K562 (cell line): ENCODE measurements at regions not wholly inside any gene's neighbourhood (a gene's known extent, or its start where the extent isn't known, plus 50 kb on each side); places are given as distances from the start of the nearest gene placed in this dataset.

ENCODE experiments used
- ATAC-seq: fragments of 200-7000 bp; cut with Tn5 transposase; 3 replicates; pipeline ENCODE4 v1.9.1; 2020; ENCODE audit warnings: moderate library complexity
- BruUV-seq: library from RNA; stranded (reverse); fragments of 400-500 nt; replicated peaks from 2 replicates; lab custom pipeline; 2021; lab: Mats Ljungman, UMichigan
- CTCF ChIA-PET: fragments of 300-600 bp; formaldehyde crosslinking; extraction: SDS; loops from one replicate; lab custom pipeline; 2021; ENCODE audit warnings: low intra/inter-chr PET ratio; lab: Yijun Ruan, JAX
- POLR2A ChIA-PET: fragments of 300-600, 350-650 bp; sonication (Branson Sonifier 250); formaldehyde crosslinking; extraction: SDS; loops from one replicate; lab custom pipeline; 2021; ENCODE audit warnings: antibody characterized with exemption, inconsistent platforms; lab: Yijun Ruan, JAX
- DNase-seq, 4 experiments: peaks; one replicate each; pipeline versions ENCODE4 v3.0.0 to v3.0.0-alpha.2; 2011 to 2018; ENCODE audit warnings: low spot score in 3 of 4, mixed read lengths in 3 of 4; ENCODE audit errors: extremely low read depth in 1 of 4
- FAIRE-seq: peaks from 2 replicates; lab custom pipeline; 2011; peaks lifted over from hg19 to GRCh38; lab: Jason Lieb, UNC
- H2AFZ ChIP-seq: 2 replicates; pipeline ENCODE4 v1.6.0; 2011; ENCODE audit warnings: low read depth, low read length, control low read depth, inconsistent platforms
- H3K27ac ChIP-seq: fragments of 200-600 bp; 3 replicates; pipeline ENCODE4 v1.8.0; 2011; ENCODE audit warnings: low read depth, mild to moderate bottlenecking, control low read depth, inconsistent platforms, low read length, moderate library complexity, mixed read lengths; ENCODE audit errors: extremely low read depth
- H3K27me3 ChIP-seq, 2 experiments: fragments of 300-600 bp in 1 of 2; 2 replicates in 1 of 2; 3 replicates in 1 of 2; pipeline versions ENCODE4 v1.6.0 to v1.8.0; 2011; ENCODE audit warnings: inconsistent platforms in 2 of 2, low read length in 2 of 2, mild to moderate bottlenecking in 1 of 2, mixed read lengths in 1 of 2, moderate library complexity in 1 of 2; ENCODE audit not compliant: control insufficient read depth in 2 of 2, insufficient read depth in 2 of 2
- H3K36me3 ChIP-seq: fragments of 300-600 bp; 3 replicates; pipeline ENCODE4 v1.8.0; 2011; ENCODE audit warnings: mild to moderate bottlenecking, low read length, inconsistent platforms; ENCODE audit not compliant: control insufficient read depth, insufficient read depth
- H3K4me1 ChIP-seq, 2 experiments: fragments of 200-600 bp in 1 of 2; replicated peaks in 1 of 2; 2 replicates in 1 of 2; 3 replicates in 1 of 2; pipeline versions ENCODE4 v1.5.1 to v1.8.0; 2011; ENCODE audit warnings: inconsistent platforms in 2 of 2, low read length in 2 of 2, mild to moderate bottlenecking in 1 of 2, mixed read lengths in 1 of 2, moderate library complexity in 1 of 2; ENCODE audit not compliant: control insufficient read depth in 2 of 2, insufficient read depth in 2 of 2
- H3K4me2 ChIP-seq: 2 replicates; pipeline ENCODE4 v1.6.1; 2011; ENCODE audit warnings: low read length, control low read depth, inconsistent platforms, mixed read lengths; ENCODE audit not compliant: insufficient read depth
- H3K4me3 ChIP-seq: fragments of 200-600 bp; sonication (generic), shearing (Covaris generic); 2 replicates; pipeline ENCODE4 v1.5.1; 2016; ENCODE audit warnings: control low read depth, inconsistent platforms
- H3K79me2 ChIP-seq: fragments of 200-600 bp; 3 replicates; pipeline ENCODE4 v1.8.0; 2011; ENCODE audit warnings: low read length, inconsistent platforms; ENCODE audit not compliant: control insufficient read depth, insufficient read depth
- H3K9ac ChIP-seq, 2 experiments: 2 replicates each; pipeline versions ENCODE4 v1.6.0 to v1.6.1; 2011; ENCODE audit warnings: low read depth in 2 of 2, low read length in 2 of 2, control low read depth in 1 of 2, inconsistent platforms in 1 of 2, mild to moderate bottlenecking in 1 of 2, mixed read lengths in 1 of 2; ENCODE audit not compliant: insufficient read depth in 1 of 2
- H3K9me1 ChIP-seq: one replicate; pipeline ENCODE4 v1.6.0; 2011; ENCODE audit warnings: inconsistent platforms, mild to moderate bottlenecking, low read length, moderate library complexity; ENCODE audit not compliant: control insufficient read depth, insufficient read depth
- H3K9me3 ChIP-seq: replicated peaks from 2 replicates; pipeline ENCODE4 v1.5.1; 2011; ENCODE audit warnings: low read depth, low read length, inconsistent platforms; ENCODE audit not compliant: control insufficient read depth, insufficient read depth
- H4K20me1 ChIP-seq: replicated peaks from 2 replicates; pipeline ENCODE4 v1.6.1; 2011; ENCODE audit warnings: low read length, inconsistent platforms, mixed read lengths; ENCODE audit not compliant: control insufficient read depth, insufficient read depth
- C11orf30 ChIP-seq: fragments of 450-650 bp; IDR thresholded peaks from 2 replicates; pipeline ENCODE4 v1.6.1; 2016; ENCODE audit warnings: low read depth, mild to moderate bottlenecking
- FOXA1 ChIP-seq: fragments of 450-650 bp; IDR thresholded peaks from 2 replicates; pipeline ENCODE4 v1.6.1; 2016; ENCODE audit warnings: mild to moderate bottlenecking, borderline replicate concordance
- MAFG ChIP-seq: fragments of 450-650 bp; conservative IDR thresholded peaks from 2 replicates; pipeline ENCODE4 v1.6.1; 2016; ENCODE audit warnings: missing genetic modification characterization, missing compliant biosample characterization
- PHF8 ChIP-seq: fragments of 200-600 bp; sonication (generic); IDR thresholded peaks from 2 replicates; pipeline ENCODE4 v1.6.1; 2012; ENCODE audit warnings: mixed run types, mild to moderate bottlenecking, inconsistent platforms, low read length, moderate library complexity, borderline replicate concordance
- SREBF2 ChIP-seq: sonication (generic); formaldehyde crosslinking; IDR thresholded peaks from 2 replicates; pipeline ENCODE4 v1.4.0; 2020; ENCODE audit warnings: mild to moderate bottlenecking, missing genetic modification reagents
- U2AF1 ChIP-seq: fragments of 200-400 bp; formaldehyde crosslinking; optimal IDR thresholded peaks from 2 replicates; pipeline ENCODE3; 2017; ENCODE audit warnings: mild to moderate bottlenecking, low read depth, low read length, moderate library complexity
- ZNF311 ChIP-seq: fragments of 250-450 bp; sonication (Bioruptor Pico); IDR thresholded peaks from 2 replicates; pipeline ENCODE4 v1.4.0; 2020; ENCODE audit warnings: mild to moderate bottlenecking, moderate library complexity
- WGBS: fragments of 100-300 bp; shearing (Covaris generic); methylation state at CpG from one replicate; pipeline ENCODE4 v1.1.6; 2016; ENCODE audit warnings: low coverage, mixed read lengths; ENCODE audit not compliant: insufficient coverage; ENCODE audit errors: missing lambda C conversion rate; 5-methylcytosine and 5-hydroxymethylcytosine counted together
- in situ Hi-C: fragments of 300-500 bp; cut with MboI; formaldehyde crosslinking; loops from 4 replicates; pipeline ENCODE4 v1.15.0; 2018; ENCODE audit warnings: inconsistent platforms, mixed read lengths
- intact Hi-C: fragments of 100-400 bp; cut with micrococcal nuclease; formaldehyde crosslinking; loops from 2 replicates; pipeline ENCODE4 v1.14.2; 2022
- TF ChIP-seq, protein P1 (sequence below): sonication (generic); formaldehyde crosslinking; IDR thresholded peaks from 2 replicates; pipeline ENCODE4 v1.8.0; 2022; ENCODE audit warnings: mild to moderate bottlenecking, low read depth, missing genetic modification reagents
- TF ChIP-seq, protein P2 (sequence below): fragments of 450-650 bp; IDR thresholded peaks from 2 replicates; pipeline ENCODE4 v1.6.1; 2016
- TF ChIP-seq, protein P3 (sequence below): IDR thresholded peaks from 2 replicates; pipeline ENCODE4 v1.6.1; 2012; ENCODE audit warnings: low read depth, low read length, improper control_type of control experiment, borderline replicate concordance
- TF ChIP-seq, protein P4 (sequence below): fragments of 250-450 bp; sonication (Bioruptor Pico); IDR thresholded peaks from 2 replicates; pipeline ENCODE4 v1.5.0; 2021; ENCODE audit warnings: mild to moderate bottlenecking, moderate library complexity
- TF ChIP-seq, protein P5 (sequence below), 2 experiments: fragments of 250-450 bp in 1 of 2; fragments of 450-650 bp in 1 of 2; sonication (Bioruptor Pico) in 1 of 2; IDR thresholded peaks; 2 replicates each; pipeline versions ENCODE4 v1.6.1 to v1.8.0; 2016 to 2021; ENCODE audit warnings: mild to moderate bottlenecking in 2 of 2, moderate library complexity in 2 of 2, missing compliant biosample characterization in 1 of 2, missing genetic modification characterization in 1 of 2

DNA sequence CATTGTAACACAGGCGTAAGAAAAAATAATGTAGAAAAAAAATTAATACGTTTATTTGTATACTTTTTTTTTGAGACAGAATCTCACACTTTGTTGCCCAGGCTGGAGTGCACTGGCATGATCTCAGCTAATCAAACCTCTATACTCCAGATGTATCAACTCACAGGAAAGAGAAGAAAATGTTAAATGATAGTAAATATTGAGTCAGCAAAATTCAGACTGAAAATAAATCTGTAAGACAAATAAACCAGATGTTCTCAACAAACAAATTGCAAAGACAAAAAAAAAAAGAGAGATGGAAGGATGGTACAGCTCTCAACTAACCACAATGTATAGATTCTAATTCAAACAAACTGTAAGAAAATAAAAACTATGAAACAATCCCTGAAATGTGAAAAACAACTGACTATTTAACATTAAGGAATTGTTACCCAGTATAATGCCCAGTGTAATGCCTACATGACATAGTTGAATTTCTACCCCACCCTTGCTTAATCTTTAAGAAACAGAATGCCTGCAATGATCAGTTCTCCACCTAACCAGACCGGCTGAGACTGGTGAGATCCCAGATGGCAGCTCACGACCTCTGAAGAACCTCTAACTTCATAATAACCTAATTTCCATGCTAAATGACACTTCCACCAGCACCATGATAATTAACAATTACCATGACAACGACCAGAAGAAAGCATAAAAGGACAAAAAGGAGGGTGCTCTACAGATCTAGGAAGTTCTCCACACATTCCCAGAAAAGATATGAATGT is 272.0 kb upstream of the GNAI1 start (continued):
- TF ChIP-seq, protein P1, sequence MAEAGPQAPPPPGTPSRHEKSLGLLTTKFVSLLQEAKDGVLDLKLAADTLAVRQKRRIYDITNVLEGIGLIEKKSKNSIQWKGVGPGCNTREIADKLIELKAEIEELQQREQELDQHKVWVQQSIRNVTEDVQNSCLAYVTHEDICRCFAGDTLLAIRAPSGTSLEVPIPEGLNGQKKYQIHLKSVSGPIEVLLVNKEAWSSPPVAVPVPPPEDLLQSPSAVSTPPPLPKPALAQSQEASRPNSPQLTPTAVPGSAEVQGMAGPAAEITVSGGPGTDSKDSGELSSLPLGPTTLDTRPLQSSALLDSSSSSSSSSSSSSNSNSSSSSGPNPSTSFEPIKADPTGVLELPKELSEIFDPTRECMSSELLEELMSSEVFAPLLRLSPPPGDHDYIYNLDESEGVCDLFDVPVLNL (CRISPR knock-in tag): no peak
- TF ChIP-seq C11orf30: peak; percentile 59
- TF ChIP-seq, protein P2, sequence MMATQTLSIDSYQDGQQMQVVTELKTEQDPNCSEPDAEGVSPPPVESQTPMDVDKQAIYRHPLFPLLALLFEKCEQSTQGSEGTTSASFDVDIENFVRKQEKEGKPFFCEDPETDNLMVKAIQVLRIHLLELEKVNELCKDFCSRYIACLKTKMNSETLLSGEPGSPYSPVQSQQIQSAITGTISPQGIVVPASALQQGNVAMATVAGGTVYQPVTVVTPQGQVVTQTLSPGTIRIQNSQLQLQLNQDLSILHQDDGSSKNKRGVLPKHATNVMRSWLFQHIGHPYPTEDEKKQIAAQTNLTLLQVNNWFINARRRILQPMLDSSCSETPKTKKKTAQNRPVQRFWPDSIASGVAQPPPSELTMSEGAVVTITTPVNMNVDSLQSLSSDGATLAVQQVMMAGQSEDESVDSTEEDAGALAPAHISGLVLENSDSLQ: no peak
- TF ChIP-seq MAFG: peak; percentile 51
- no peak for TF ChIP-seq ZNF311

DNA sequence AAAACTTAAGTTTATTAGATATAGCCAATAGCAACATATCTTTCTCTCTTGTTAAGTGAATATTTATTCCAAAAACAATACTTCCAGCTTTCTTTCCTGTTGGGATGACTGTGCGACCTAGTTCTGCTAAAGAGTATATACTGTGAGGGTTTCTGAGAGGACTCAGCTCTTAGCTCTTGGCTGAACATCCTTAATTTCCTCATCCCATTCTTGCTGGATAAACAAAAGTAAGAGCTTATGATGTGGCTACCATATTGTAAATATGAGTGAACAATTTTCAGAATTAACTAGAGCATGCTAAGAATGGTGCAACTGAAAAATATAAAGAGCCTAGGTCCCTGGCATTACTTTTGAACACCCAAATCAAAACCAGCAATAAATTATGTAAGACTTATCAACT is 279.5 kb upstream of the GNAI1 start:
- BruUV-seq: no TSS peak
- intact Hi-C loops: no loop called here
- TF ChIP-seq SREBF2 (no peak), PHF8 (no peak), FOXA1 (no peak), U2AF1 (no peak)
- TF ChIP-seq, protein P3, sequence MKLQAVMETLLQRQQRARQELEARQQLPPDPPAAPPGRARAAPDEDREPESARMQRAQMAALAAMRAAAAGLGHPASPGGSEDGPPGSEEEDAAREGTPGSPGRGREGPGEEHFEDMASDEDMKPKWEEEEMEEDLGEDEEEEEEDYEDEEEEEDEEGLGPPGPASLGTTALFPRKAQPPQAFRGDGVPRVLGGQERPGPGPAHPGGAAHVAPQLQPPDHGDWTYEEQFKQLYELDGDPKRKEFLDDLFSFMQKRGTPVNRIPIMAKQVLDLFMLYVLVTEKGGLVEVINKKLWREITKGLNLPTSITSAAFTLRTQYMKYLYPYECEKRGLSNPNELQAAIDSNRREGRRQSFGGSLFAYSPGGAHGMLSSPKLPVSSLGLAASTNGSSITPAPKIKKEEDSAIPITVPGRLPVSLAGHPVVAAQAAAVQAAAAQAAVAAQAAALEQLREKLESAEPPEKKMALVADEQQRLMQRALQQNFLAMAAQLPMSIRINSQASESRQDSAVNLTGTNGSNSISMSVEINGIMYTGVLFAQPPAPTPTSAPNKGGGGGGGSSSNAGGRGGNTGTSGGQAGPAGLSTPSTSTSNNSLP: no peak
- TF ChIP-seq, protein P4, sequence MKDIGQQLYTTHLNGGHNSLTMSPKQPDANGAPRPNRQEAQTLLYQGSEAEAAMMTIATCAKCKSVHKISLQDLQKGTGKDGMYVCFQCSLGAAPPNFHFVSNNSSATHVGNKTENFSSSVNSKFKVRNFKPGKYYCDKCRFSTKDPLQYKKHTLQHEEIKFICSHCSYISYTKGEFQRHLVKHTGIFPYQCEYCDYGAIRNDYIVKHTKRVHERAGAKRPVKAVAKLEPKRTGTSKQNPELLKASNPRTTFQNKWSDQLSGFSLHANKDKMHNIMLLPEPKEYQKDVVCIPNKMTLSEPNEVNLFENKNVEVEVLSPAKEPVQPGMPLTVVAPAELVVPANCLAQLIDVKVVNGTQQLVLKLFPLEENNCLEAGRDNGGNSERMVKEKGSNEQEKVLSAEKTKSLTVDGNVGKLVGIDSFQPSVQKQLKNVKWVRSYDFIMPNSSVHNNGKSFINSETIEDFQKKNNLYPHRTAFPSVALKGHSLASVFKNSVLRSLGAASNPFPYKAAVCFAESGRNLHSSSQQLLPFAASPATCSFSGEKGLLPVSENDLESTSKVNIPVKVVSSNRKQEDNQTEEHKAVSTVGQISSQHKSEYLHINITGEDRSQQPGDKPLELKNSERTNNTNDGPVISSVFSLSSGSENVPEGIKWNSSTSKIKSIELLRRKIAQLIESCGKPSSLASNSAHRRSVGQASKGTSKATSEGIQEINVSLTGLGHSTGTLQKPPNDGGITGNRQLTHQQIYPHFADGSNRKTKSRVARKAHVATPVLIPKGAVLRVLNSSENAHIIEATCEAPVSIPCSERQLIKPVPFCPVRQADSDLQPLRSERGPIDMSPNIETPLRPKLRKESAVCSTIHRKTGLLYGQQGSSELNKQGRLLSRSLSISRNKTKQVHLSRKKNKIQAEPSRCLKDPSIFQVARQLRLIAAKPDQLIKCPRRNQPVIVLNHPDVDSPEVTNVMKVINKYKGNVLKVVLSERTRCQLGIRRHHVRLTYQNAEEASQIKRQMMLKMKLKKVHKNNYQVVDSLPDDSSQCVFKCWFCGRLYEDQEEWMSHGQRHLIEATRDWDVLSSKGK (CRISPR knock-in tag): no peak
- TF ChIP-seq, protein P5, sequence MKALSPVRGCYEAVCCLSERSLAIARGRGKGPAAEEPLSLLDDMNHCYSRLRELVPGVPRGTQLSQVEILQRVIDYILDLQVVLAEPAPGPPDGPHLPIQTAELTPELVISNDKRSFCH (CRISPR knock-in tag; IDR thresholded peaks at IDR 0.05): no peak
- TF ChIP-seq, protein P5 (tag; IDR thresholded peaks at IDR 0.05): no peak

More for the DNA sequence above, 279.5 kb upstream of the GNAI1 start:
- WGBS: 0% methylated on average over 1 of the region's 1 CpG
- Histone ChIP-seq H3K4me1 (no peaks in the 10 kb centered on the region), H3K9ac (no peak overlapping the region), H3K79me2 (no peaks in the 10 kb centered on the region), H3K27me3 (no peaks in the 10 kb centered on the region), H4K20me1 (no peaks in the 10 kb centered on the region), H3K4me3 (no peak overlapping the region), H3K27ac (no peak overlapping the region), H3K9me3 (no peaks in the 10 kb centered on the region), H2AFZ (no peak overlapping the region), H3K9me1 (no peaks in the 10 kb centered on the region), H3K36me3 (no peaks in the 10 kb centered on the region), H3K4me2 (no peak overlapping the region)
- CTCF ChIA-PET: no interaction called here
- POLR2A ChIA-PET: no interaction called here
- ATAC-seq (no peak), FAIRE-seq (no peak), DNase-seq (no peak)
- in situ Hi-C loops: no loop called here
